ENCODE measurements at regions not wholly inside any gene's neighbourhood (a gene's known extent, or its start where the extent isn't known, plus 50 kb on each side); places are given as distances from the start of the nearest gene placed in this dataset.

DNA sequence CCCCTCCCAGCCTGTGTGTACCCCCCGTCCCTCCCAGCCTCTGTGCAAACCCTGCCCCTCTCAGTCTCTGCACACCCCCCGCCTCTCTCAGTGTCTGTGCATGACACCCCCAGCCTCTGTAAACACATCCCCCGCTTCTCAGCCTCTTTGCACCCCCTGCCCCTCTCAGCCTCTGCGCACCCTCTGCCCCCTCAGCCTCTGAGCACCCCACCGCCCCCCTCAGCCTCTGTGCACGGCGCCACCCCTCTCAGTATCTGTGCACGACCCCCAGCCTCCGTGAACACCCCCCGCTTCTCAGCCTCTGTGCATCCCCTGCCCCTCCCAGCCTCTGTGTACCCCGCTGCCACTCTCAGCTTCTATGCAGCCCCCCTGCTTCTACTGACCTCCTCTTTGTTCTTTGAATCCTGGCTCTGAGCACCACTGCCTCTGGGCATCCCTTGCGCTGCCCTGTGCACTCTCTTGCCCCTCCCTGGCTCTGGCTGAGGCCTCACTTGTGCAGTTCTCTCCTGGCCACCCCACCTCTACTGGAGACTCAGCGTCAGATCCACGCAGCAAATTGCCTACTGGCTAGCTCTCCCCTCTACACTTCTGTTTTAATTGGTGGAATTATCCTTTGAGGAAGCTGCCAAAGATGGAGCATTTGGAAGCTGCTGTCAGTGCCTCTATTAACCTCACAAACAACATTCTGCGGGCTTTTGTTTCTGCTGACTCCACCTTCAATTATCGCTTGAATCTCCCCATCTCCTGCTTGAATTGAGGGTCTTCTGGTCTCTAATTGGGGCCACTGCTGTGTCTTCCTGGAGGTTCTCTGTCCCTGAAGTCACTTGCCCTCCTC, 838.6 kb downstream of the TBC1D22A start:
- TF ChIP-seq CTCF (IDR thresholded peaks at IDR 0.05) (no peak), POLR2A (IDR thresholded peaks at IDR 0.05) (no peak), EP300 (IDR thresholded peaks at IDR 0.05) (no peak)

Data from tibial nerve (tissue), 4 donors.